GM10248 (cell line): ENCODE measurements at regions not wholly inside any gene's neighbourhood (a gene's known extent, or its start where the extent isn't known, plus 50 kb on each side); places are given as distances from the start of the nearest gene placed in this dataset.

Source experiments
- CTCF ChIA-PET: fragments of 300-600 bp; sonication (Branson Sonifier 250); formaldehyde crosslinking; extraction: SDS; loops from one replicate; lab custom pipeline; 2021; ENCODE audit warnings: antibody characterized with exemption; lab: Yijun Ruan, JAX
- POLR2A ChIA-PET: fragments of 350-650 bp; sonication (Branson Sonifier 250); formaldehyde crosslinking; extraction: SDS; loops from one replicate; lab custom pipeline; 2020; ENCODE audit warnings: antibody characterized with exemption; lab: Yijun Ruan, JAX
- DNase-seq: peaks from one replicate; pipeline ENCODE4 v3.0.0; 2012; ENCODE audit errors: extremely low spot score
- TF ChIP-seq, protein P1 (sequence below): IDR thresholded peaks from 2 replicates; pipeline ENCODE4 v1.5.1; 2012; ENCODE audit warnings: mild to moderate bottlenecking, low read depth; ENCODE audit errors: extremely low read depth, missing control alignments, control extremely low read depth

- POLR2A ChIA-PET = no interaction called here
- no peak for DNase-seq
- CTCF ChIA-PET = interaction anchor here (1.1 to 3.4 kb wide), 3 partner anchors 11 to 44 kb away, joined by 4 to 11 read pairs (median 5); no protein-coding TSS in a partner anchor
- TF ChIP-seq, protein P1, sequence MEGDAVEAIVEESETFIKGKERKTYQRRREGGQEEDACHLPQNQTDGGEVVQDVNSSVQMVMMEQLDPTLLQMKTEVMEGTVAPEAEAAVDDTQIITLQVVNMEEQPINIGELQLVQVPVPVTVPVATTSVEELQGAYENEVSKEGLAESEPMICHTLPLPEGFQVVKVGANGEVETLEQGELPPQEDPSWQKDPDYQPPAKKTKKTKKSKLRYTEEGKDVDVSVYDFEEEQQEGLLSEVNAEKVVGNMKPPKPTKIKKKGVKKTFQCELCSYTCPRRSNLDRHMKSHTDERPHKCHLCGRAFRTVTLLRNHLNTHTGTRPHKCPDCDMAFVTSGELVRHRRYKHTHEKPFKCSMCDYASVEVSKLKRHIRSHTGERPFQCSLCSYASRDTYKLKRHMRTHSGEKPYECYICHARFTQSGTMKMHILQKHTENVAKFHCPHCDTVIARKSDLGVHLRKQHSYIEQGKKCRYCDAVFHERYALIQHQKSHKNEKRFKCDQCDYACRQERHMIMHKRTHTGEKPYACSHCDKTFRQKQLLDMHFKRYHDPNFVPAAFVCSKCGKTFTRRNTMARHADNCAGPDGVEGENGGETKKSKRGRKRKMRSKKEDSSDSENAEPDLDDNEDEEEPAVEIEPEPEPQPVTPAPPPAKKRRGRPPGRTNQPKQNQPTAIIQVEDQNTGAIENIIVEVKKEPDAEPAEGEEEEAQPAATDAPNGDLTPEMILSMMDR = no peak
Observed at GRCh38 chr13:22077764-22078163, 406.9 kb downstream of the FGF9 start.

- TF ChIP-seq, protein P1 = no peak
- CTCF ChIA-PET = no interaction called here
- POLR2A ChIA-PET = no interaction called here
- no peak for DNase-seq
Observed at GRCh38 chr13:22079961-22080360, 409.1 kb downstream of the FGF9 start.

DNA sequence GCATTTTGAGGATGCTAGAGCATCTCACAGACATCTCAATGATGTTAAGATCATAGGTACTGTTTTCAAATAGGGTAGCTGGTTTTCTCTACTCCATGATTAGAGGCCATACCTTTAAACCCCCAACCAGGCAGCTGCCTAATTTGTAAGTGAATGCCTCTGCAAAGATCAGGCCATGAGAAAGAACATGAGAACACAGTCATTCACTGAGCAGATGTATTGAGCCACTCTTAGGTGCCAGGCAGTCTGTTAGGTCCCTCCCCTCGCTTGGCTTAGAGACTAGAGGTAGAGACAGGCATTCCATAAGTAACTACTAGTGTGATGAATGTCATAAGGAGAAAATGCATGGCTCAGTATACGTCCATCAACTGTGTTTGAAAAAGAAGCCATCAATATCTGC, 410.0 kb downstream of the FGF9 start:
- no peak for DNase-seq
- ChIA-PET CTCF (no interaction called here), POLR2A (no interaction called here)
- TF ChIP-seq, protein P1 = no peak

DNA sequence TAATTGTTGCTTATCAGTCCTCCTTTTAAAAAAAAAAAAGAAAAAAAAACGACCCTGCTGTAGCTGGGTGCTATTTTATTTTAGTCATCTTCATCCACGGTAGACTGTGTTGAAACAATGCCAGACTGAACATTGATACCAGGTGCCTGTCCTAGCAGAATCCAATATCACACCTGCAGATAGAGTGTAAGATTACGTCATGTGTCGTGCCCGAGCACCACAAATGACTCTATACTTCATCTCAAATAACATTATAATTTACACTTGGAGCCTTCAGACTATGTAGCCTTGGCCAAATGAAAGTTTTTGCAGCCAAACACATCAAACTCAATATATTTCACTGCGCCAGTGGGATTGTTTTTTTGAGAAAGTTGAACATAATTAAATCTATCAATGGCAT, 410.6 kb downstream of the FGF9 start:
- POLR2A ChIA-PET = no interaction called here
- no peak for DNase-seq
- TF ChIP-seq, protein P1 = no peak
- CTCF ChIA-PET = no interaction called here

DNA sequence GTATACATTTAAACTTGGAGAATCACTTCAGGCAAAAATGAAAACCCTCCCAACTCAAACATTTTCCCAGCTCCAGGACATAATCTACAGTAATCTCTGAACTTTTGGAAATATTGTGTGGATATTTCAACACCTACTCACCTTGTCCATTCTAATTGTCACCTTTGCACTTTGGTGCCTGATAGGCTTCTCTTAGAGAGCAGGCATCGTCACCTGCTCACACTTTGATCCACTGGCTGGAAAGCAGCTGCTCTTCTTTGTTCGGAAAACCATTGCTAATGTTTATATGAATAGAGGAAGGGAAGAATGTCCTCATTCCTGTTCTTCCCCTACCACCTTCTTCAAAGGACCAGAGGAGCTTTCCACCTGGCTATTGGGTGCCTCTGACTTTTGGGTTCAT, 411.2 kb downstream of the FGF9 start:
- TF ChIP-seq, protein P1 = no peak
- DNase-seq = no peak
- POLR2A ChIA-PET = no interaction called here
- CTCF ChIA-PET = interaction anchor here (0.9 kb wide), 1 partner anchor 10 kb away, joined by 3 read pairs; no protein-coding TSS in a partner anchor

DNA sequence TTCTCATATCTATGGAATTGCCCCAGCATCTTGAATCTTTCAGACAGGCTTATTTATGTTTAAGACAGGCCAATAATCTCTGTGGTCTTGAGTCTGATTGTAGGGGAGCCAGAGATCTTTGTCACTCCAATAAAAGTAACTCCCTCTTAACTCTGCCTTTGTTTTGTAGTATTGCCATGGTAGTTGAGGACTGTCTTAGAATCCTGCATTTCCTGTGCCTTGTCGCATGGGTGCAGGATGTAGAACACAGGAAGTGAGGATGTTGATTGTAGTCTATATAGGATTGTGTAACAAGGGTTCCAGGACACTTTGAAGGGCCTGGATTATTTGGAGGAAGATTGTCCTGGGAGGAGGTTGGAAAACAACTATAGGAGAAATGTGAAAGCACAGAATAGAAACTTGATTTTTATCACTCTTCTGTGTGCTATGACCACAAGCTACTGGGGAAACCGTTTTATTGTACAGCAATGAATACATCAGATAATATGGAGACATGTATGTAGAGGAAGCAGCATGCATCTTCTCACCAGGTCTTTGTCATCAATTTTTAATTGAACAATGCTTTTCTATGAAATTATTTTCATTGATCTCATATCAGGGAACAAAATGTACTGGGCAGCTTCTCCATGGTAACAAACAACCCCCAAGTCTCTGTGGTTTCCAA, 411.7 kb downstream of the FGF9 start:
- no peak for DNase-seq
- TF ChIP-seq, protein P1 = no peak
- ChIA-PET CTCF (interaction anchor here (0.9 kb wide), 1 partner anchor 10 kb away, joined by 3 read pairs; no protein-coding TSS in a partner anchor), POLR2A (no interaction called here)

- TF ChIP-seq, protein P1 = no peak
- POLR2A ChIA-PET = interaction anchor here (0.6 kb wide), 1 partner anchor 37 kb away, joined by 3 read pairs; no protein-coding TSS in a partner anchor
- CTCF ChIA-PET = interaction anchor here (0.8 to 1.6 kb wide), 3 partner anchors 8 to 27 kb away, joined by 3 to 4 read pairs (median 3); no protein-coding TSS in a partner anchor
- no peak for DNase-seq
Observed at GRCh38 chr13:22085001-22085400, 414.1 kb downstream of the FGF9 start.
